ENCODE measurements at regions not wholly inside any gene's neighbourhood (a gene's known extent, or its start where the extent isn't known, plus 50 kb on each side); places are given as distances from the start of the nearest gene placed in this dataset.

DNA sequence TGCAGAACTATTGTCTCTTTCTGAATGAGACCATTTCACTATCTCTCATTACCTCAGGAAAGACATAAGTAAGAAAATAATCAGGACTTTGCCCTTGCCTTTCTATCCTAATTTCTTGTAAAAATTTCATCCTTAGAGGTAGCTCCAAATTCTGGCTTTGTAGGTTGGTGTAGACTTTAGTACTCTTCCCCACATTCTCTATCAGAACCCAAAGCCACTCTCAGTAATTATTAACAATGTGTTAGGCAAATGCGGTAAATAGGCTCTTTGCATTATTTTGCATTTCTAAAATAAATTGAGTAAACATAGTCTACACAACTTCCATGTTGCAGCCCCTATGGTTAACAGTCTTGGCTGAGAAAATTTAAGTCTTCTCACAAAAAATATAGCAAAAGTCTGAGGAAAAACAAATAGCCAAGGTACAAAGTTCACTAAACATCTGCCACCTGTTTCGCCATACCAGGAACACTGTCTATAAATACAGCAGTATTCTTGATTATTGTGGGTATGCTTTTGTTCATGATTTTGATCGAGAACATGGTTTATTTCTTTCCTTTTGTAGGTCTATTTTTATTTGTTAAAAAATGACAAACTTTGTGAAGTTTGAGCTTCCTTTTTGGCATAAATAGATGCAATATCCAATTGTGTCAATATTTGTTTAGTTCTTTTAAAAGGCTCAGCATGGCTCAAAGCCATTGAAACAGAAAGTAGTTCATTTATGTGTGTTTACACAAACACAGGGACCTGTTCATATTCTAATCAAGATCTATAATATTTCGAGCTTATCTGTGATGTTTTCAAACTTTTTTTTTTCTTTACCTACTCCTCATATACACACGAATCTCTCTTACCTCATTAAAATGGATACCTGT, 1061.5 kb downstream of the CNTNAP5 start:
- Histone ChIP-seq H3K4me3 (no peak overlapping the region), H3K27ac (no peak overlapping the region), H4K20me1 (ENCODE audit: insufficient read depth, poor library complexity, severe bottlenecking) (no peaks in the 10 kb centered on the region), H2AFZ (no peak overlapping the region), H3K79me2 (no peaks in the 10 kb centered on the region), H3K36me3 (replicated peaks; ENCODE audit: insufficient read depth, low read depth) (no peaks in the 10 kb centered on the region), H3K4me1 (ENCODE audit: insufficient read depth) (no peaks in the 10 kb centered on the region), H3K27me3 (no peaks in the 10 kb centered on the region), H3K9me2 (replicated peaks; ENCODE audit: insufficient read depth) (no peaks in the 10 kb centered on the region), H3K4me2 (peak overlapping the region; percentile 43), H3K9me3 (ENCODE audit: low read depth) (no peaks in the 10 kb centered on the region)
- 69% methylated on average over 5 of the region's 5 CpGs for WGBS (ENCODE audit: low lambda C conversion rate, missing lambda C conversion rate)
- TF ChIP-seq EZH2 (IDR thresholded peaks at IDR 0.05; ENCODE audit: borderline replicate concordance) (no peak), EZH2phosphoT487 (IDR thresholded peaks at IDR 0.05; ENCODE audit: low read depth, severe bottlenecking, unreplicated experiment) (no peak), CTCF (IDR thresholded peaks at IDR 0.05; ENCODE audit: poor library complexity) (no peak)
- peak; percentile 9 for DNase-seq (ENCODE audit: low spot score)

- H2AFZ ChIP-seq = no peak overlapping the region
- no peak for DNase-seq (ENCODE audit: low spot score)
- H3K79me2 ChIP-seq = no peaks in the 10 kb centered on the region
- no peak overlapping the region for H3K4me2 ChIP-seq
- no peak overlapping the region for H3K27ac ChIP-seq
- H3K4me1 ChIP-seq (ENCODE audit: insufficient read depth) = no peaks in the 10 kb centered on the region
- WGBS (ENCODE audit: low lambda C conversion rate, missing lambda C conversion rate) = 85% methylated on average over 4 of the region's 4 CpGs
- H4K20me1 ChIP-seq (ENCODE audit: insufficient read depth, poor library complexity, severe bottlenecking) = no peaks in the 10 kb centered on the region
- H3K9me3 ChIP-seq (ENCODE audit: low read depth) = no peaks in the 10 kb centered on the region
- TF ChIP-seq CTCF (IDR thresholded peaks at IDR 0.05; ENCODE audit: poor library complexity) (no peak), EZH2phosphoT487 (IDR thresholded peaks at IDR 0.05; ENCODE audit: low read depth, severe bottlenecking, unreplicated experiment) (no peak), EZH2 (IDR thresholded peaks at IDR 0.05; ENCODE audit: borderline replicate concordance) (no peak)
- no peaks in the 10 kb centered on the region for H3K36me3 ChIP-seq (replicated peaks; ENCODE audit: insufficient read depth, low read depth)
- no peaks in the 10 kb centered on the region for H3K27me3 ChIP-seq
- H3K9me2 ChIP-seq (replicated peaks; ENCODE audit: insufficient read depth) = no peaks in the 10 kb centered on the region
- no peak overlapping the region for H3K4me3 ChIP-seq
Measured at GRCh38 chr2:125092276-125093009, 1067.4 kb downstream of the CNTNAP5 start.

DNA sequence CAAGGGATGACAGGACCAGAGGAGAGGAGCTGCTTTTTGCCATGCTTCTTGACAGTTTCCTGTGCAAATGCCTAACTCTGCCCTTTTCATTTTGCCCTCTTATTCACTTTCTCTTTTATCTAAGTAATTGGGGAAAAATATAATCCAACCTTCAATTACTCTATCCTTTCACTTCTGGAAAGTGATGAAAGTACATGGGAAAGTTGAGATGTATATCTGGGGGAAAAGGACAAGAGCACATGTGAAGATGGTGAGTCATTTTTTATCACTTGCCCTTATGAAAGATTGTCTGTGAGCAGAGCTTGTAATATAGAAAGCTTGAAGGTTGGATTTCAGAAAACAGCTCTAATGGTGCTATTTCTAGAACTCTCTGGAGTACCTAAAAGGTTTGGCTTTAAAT, 1070.7 kb downstream of the CNTNAP5 start:
- Histone ChIP-seq H3K9me3 (ENCODE audit: low read depth) (no peaks in the 10 kb centered on the region), H3K9me2 (replicated peaks; ENCODE audit: insufficient read depth) (no peaks in the 10 kb centered on the region), H4K20me1 (ENCODE audit: insufficient read depth, poor library complexity, severe bottlenecking) (no peaks in the 10 kb centered on the region), H3K4me2 (no peak overlapping the region), H3K27ac (no peak overlapping the region), H3K4me3 (no peak overlapping the region), H3K79me2 (no peaks in the 10 kb centered on the region), H3K27me3 (no peaks in the 10 kb centered on the region), H3K36me3 (replicated peaks; ENCODE audit: insufficient read depth, low read depth) (no peaks in the 10 kb centered on the region), H2AFZ (no peak overlapping the region), H3K4me1 (ENCODE audit: insufficient read depth) (no peaks in the 10 kb centered on the region)
- no peak for DNase-seq (ENCODE audit: low spot score)
- TF ChIP-seq EZH2phosphoT487 (IDR thresholded peaks at IDR 0.05; ENCODE audit: low read depth, severe bottlenecking, unreplicated experiment) (no peak), EZH2 (IDR thresholded peaks at IDR 0.05; ENCODE audit: borderline replicate concordance) (no peak), CTCF (IDR thresholded peaks at IDR 0.05; ENCODE audit: poor library complexity) (no peak)
